Myocyte (in vitro differentiated cells): ENCODE measurements at regions not wholly inside any gene's neighbourhood (a gene's known extent, or its start where the extent isn't known, plus 50 kb on each side); places are given as distances from the start of the nearest gene placed in this dataset.

Experiments
- DNase-seq: peaks from one replicate; pipeline ENCODE4 v3.0.0-alpha.2; 2012; ENCODE audit warnings: low read depth

DNA sequence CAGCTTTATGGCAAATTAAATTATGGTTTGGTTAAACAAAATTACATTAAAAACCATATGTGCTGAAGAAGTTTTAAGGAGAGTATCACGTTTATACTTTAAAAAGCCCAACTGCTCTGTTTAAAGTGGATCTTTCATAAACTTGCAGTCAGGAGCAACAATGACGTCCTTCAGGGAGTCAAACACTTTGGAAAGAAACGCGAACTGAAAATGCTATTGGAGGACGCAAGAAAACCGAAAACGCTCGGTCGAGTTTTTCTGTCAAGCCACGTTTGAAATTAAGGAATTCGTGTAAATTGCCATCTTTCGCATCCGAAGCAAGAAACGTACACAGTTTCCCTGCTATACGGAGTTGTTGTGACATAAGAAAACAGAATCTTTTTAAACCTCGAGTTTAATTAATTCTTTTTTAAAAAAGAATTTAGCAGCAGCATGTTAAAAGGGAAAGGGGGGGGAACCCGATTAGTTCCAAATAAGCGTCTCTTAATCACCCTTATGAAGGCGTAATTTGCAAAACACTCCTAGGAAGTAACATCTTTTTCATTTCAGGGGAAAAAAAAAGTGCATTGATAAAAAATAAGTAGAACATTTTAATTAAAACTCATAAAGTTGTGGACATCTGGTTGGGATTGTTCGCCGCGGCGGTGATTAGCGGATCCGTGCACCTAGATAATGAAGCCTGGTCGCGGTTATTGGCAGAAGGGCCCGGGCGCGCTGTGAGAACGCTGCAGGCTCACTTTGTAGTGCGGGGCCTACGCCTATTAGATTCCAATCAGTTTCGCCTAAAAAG, 295.4 kb downstream of the TFAP2C start:
- no peak for DNase-seq

DNA sequence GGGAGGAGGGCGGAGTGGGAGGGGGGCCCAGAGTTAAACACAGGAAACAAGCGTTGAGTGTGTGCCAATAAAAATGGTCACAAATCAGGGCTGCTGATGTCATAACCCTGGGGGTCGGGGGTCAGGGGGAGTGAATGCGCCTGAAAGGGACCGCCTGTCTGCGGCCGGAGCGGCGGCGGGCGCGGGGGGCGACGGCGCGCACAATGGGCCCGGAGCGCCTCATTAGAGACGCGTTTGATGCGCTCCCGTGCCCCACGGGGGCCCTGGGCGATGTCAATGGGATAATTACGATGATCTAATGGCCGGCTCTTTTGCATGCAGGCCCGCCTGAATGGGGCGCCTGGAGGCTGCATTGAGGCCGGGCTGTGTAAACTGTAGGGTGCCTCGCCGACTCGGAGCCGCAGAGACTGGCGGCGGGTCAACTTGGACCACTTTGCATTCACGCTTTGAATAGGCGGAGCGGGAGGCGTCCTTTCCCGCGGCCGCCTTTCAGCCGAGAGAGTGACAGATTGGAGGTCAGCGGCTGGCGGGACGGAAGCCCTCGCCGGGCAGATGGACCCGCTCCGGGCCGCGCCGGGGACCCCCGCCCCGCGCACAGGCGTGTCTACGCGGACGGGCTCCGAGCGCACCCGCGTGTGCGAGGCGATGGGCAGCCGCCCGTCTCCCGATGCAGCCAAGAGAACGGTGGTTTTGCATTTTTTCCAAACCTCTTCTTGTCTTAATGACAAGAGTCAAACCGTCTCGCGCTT, 296.1 kb downstream of the TFAP2C start:
- no peak for DNase-seq

DNA sequence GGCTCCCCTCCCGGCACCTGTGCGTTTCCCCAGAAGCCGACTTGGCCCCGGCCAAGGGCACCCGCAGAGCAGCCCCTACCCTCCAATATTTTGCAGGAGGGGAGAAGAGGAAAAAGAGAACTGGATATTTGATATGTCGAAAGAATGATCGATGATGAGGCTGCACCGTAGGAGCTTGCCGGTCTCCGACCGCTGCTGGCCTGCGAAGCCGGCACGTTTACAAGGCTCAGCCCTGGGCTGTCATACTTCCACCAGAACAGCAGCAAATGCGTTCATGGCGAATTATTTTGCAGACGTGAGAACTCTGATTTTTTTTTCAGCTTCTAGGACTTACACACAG, 296.7 kb downstream of the TFAP2C start:
- no peak for DNase-seq

DNA sequence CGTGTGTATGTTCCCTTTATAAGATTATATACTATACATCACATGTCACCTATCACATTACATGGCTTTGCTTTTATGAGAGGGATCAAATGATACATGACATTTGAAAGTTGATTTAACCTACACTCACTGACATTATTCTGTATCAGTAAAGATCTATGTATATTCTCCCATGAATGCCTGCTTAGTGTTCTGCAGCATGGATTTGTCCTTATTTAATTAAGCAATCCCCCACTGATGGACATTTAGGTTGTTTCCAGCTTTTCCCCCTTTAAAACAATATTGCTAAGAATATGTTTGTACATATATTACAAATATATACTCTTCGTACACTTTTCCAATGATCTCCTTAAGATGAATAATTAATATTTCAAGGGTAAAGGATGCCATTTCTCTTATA, 297.4 kb downstream of the TFAP2C start:
- DNase-seq: no peak

DNA sequence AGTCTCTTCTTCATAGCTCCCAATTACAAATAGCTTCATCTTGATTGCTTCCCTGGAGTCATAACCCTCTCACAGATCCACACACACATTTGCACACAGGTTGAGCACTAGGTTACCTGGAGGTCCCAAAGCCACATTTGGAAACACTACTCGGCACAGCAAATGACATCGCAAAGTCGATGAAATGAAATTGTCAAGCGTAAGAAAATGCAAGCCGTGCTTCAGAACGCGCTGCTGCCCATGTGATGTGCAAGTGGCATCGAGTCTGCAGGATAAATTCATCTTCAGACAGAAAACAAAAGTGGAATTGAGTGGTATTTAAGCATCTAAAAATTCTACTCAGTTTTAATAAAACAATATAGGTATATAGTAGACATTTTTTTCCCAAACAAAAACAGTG, 298.0 kb downstream of the TFAP2C start:
- no peak for DNase-seq

DNA sequence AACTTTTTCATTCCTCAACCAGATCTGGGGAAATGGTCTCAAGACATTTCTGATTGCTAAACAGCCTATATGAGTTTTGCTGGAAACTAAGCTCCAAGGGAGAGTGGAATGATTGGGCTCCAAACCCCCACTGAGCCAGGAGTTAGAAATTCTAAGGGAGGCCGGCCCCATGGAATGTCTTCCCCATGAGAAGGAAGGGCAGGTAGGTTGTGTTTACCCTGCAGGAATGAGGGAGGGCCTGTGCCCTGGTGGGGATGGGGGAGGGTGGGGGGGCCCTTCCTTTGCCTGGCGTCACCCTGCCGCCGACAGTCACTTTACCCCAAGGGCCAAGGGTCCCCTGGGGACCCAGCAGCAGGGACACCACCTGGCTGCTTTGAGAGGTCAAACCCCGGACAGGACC, 298.9 kb downstream of the TFAP2C start:
- no peak for DNase-seq

DNA sequence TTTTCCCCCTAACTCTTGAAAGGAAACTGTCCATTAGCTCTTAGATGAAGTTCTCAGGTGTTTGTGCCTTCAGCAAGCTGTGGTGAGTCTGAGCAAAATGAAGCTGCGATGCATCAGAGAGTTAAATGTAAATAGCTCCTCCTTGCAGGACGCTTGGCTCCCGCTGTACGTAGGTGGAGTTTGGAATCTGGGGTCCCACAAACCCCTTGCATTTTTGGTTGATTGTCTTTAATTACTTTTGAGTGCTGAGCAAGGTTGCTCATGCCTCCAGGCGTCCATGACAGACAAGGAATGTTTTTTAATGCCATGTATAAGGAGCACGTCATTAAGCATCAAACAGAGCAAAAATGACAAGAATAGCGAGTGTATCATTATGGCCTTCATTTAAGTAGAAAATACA, 300.5 kb downstream of the TFAP2C start:
- DNase-seq: no peak

DNA sequence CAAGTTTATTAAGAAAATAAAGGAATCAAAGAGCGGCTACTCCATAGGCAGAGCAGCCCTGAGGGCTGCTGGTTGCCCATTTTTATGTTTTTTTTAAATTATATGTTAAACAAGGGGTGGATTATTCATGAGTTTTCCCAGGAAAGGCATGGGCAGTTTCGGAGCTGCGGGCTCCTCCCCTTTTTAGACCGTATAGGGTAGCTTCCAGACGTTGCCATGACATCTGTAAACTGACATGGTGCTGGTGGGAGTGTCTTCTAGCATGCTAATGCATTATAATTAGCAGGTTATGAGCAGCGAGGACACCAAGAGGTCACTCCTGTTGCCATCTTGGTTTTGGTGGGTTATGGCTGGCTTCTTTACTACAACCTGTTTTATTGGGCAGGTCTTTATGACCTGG, 301.8 kb downstream of the TFAP2C start:
- DNase-seq: no peak

DNA sequence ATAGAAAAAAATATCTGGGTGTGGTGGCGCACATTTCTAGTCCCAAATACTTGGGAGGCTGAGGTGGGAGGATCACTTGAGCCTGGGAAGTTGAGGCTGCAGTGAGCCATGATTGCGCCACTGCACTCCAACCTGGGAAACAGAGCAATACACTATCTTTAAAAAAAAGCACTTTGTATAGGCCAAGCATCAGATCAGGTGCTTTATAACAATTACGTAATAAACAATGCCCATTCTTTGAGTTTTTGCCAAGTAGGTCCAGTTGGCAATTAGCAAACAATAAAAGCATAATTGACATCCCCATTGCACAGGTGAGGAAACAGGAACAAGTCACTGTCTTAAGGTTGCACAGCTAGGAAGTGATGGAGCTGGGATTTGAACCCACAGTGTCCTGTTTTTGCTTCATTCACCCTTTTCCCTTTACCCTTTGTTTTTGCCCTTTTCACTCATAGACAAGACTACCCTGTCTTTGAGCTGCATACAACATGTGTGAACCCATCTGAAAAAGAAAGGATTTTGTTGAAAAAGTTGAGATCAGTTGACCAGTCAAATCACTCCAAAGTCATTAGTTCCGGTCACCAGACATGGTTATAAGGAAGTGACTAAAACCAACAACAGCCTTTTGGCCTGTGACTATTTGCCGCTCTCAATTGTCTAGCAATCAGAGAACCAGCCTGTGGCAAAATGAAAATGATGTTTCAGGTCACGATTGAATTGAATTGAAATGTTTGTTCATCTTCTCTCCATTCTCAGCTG, 303.6 kb downstream of the TFAP2C start:
- DNase-seq: no peak

DNA sequence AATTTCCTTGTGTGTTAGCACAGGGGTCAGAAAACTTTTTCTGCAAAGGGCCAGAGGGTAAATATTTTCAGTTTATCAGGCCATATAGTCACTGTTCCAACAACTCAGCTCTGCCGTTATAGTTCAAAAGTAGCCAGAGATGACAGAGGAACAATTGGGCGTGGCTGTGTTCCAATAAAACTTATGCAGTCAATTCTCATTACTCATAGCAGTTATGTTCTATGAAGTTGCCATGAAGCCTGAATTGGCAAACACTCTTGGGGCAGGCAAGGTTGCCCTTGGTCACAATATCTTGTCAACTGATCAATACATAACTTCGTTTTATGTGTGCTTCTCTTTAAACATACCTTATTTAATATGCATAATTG, 304.2 kb downstream of the TFAP2C start:
- no peak for DNase-seq

DNA sequence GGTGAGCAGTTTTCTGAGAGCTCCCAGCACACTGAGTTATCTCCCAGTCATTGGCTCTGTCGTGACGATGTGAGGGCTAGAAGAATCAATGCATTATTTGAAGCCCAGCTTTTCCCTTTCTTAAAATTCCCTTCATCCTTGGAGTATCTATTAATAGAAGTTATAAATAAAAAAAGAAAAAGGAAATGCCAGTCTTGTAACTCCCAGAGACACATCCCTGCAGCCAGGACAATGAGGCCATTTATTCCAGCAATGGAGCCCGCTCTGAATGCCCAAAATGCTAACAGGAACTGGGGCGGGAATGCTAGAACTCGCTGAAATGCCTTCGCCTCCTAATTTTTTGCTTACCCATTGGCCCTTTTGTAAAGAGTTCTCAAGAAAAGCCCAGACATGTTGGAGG, 305.8 kb downstream of the TFAP2C start:
- DNase-seq: no peak

DNA sequence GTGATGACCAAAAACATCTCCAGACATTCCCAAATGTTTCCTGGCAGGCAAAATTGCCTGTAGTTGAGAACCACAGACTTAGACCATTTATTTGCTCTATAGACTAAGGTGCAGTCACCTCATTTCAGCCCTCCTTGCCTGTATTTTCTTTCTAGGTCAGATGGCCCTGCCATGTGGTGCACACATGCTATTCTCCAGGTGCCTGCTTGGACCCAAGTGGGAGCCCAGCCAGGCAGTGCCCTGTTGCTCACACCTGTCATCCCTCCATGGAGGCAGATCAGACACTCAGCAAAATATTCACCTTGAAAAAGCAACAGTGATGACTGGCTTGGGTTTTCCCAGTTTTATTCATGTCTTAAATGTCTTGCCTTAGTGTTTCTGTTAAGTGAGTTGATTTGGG, 311.4 kb downstream of the TFAP2C start:
- DNase-seq: no peak

DNA sequence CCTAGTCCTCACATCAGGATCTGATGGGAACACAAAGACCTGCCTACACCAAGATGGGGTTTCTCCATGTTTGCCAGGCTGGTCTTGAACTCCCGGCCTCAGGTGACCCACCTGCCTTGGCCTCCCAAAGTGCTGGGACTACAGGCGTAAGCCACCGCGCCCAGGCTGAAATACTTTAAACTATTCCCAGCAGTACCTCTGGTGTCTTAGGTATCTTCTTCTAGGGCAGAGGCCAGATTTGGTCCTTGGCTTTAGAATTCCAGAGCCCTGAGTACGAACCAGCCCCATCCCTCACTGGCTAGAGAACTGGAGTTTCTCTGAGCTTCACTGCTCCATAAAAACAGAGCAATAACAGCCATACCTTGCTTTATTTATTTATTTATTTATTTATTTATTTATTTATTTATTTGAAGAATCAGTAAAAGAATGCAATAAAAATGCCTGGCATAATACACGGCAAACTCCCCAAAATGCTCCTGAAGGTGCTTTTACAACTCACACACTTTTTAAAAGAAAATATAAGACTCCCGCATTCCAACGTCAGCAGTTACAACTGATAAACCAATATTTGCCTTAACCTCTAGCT, 312.1 kb downstream of the TFAP2C start:
- no peak for DNase-seq

DNA sequence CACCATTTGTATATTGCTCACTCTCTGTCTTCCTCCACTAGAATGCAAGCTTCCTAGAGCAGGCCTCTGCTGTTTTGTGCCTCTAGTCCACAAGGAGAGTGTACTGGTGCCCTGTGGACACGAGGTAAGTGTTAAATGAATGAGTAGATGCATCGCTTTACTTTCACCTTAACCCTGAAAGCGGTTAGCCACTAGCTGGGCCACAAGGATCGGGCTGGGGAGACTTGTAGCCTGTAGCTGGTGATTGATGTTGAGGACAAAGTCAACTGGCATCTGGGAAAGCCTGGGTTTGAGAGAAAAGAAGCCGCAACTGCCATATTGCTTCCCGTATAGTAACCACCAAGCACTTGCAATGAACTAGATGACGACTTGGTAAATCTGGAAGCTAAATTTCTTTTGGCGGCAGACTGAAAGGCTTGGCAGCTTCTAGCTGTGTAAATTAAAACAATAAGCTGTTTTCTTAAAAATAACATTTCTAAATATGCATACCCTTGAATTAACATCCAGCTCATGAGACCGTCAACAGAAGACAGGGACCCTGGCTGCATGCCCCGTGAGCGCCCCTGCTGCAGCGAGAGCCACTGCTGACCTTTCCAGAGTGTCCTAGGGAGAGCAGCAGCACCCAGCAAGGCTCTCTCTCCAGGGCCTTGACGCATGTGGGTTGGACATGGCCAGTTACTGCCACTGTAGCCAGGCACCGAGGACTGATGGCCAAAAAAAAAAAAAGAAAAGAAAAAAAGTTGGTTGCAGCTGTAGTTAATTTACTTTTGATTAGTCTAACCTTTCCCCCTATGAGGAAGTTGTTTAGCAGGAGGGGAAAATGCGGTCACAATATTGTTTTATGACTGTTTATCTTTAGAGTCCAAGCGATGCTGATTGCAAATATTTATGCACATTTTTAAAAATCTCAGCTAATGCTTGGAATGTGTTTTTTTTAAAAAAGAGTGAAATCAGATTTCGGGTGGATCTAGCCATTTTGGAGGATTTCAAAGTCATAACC, 315.1 kb downstream of the TFAP2C start:
- no peak for DNase-seq

DNA sequence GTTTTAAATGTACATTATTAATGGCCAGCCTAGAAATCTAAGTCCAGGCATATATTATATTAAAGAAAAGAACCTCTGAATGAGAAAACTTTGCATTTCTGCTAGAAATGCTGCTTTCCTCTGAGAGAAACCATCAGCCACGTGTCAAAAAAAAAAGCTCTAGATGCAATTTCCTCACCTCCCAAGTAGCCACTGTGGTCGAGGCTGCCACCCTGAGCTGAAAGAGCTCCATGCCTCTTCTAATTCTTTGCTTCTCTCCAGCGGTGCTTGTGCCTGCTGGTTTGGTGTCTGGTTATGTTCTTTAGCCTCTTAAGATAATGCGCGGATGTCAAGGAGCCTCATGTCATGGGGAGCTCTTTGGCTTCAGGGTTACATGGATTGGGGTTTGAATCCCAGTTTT, 316.0 kb downstream of the TFAP2C start:
- no peak for DNase-seq

DNA sequence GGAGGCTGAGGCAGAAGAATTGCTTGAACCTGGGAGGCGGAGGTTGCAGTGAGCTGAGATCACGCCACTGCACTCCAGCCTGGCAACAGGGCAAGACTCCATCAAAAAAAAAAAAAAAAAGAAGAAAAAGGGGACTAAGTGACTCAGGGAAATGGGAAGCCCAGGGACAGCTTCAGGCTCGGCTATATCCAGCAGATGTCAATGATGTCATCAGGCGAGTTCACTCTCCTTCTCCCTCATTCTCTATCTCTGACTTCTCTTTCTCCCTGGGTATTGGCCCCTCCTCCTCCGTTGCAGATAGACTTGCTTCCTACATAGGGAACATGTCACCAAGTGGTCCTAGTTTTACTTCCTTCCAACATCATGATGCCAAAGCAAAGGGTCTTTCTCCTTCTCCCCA, 316.8 kb downstream of the TFAP2C start:
- DNase-seq: no peak

DNA sequence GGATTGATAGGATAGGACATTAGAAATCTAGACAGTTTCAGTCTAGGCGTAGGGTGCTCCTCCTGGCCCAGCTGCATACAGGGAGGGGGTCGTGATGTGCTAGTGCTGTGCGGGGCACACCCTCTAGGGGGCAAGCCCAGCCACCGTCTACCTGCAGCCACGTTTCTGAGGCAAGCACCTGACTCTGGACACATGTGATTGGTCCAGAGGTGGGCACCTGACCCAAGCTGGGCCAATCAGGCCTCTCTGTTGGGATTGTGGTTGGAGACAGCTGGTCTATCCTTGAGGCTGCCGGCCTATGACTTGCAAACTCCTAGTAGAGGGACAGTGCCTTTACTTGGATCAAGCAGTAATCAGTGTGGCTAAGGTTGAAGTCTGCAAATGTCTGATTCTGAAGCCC, 317.1 kb downstream of the BMP7 start:
- no peak for DNase-seq

DNA sequence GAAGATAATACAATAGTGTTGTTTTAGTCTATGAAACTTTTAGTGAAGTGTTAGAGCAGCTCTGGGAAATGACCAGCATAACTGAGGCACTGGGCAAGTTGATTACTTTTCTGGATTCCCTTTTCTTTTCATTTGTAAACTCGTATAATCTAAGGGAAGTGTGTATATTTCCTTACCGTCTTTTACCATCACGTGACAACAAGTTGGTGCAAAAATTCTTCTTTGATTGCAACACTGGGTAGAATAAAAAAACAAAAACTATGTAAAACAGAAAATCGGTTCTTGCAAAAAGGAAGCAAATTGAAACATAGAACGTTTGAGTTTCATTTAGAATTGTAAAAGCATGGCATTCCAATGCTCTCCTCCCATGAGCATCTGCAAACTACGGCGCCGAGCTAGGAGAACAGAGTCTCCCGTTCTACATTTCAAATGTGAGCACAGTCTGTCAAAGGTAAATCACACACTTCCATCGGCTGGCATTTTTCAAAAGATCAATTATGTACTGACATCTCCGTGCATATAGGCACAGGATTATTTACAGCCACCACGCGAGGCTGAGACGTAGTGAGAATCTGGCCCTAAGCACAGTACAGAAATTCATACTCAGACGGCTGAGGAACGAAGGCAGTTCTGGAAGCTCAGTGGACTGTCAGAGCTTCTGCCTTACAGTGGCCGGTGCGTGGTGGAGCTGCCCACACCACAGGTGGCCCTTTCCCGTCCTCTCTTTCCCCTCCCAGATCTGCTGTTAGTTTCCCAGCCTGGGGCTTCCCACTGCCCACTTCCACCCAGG, 314.0 kb downstream of the BMP7 start:
- DNase-seq: no peak

DNA sequence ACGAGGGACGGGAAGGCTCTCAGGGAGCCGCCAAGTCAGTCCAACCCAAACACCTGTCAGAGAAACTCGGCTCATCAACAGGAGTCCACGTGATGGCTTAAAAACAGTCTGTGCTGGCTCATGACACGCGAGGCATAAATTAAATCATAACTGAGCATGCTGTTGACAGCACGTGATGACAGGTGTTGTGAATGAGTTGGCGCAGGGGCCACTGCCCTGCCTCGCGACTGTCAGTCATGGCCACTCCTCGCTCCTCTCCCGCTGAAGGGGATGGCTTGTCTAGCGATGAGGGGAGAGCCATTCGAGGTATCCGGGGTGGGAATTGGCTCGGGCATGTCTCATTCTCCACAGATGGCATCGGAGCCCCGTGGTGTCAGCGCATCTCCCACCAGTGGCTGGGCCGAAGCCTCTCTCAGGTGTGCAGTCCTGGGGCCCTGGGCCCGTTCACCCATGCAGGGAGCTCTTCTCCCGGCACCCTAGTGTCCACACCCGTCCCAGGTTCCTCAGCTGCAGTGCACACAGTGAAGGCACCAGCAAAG, 313.3 kb downstream of the BMP7 start:
- DNase-seq: no peak

DNA sequence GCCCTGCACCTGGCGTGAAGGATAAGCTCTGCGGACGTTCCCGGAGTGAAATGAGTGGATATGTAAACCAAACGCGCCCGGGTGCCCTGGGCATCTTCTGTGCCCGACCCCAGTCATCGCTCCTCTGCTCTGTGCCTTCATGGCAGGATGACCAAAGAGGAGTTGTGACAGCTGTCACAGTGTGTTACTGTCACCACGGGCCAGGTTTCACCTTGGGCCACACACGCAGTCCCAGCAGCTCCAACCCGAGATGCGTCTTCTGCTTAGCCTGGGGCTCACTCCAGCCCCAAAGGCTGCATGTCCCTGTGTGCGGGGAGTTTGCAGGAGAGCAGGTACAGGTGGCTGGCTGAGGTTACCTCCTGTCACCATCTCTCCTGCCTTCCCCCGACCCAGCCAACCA, 311.6 kb downstream of the BMP7 start:
- DNase-seq: no peak
